Peyer's patch (tissue), 4 donors: ENCODE measurements at regions not wholly inside any gene's neighbourhood (a gene's known extent, or its start where the extent isn't known, plus 50 kb on each side); places are given as distances from the start of the nearest gene placed in this dataset.

Source experiments
- POLR2A ChIP-seq, 2 donors: fragments of 450-650 bp; IDR thresholded peaks; one replicate each; pipeline ENCODE4 v1.5.1; 2017; ENCODE audit warnings: antibody characterized with exemption in 2 of 2, mild to moderate bottlenecking in 2 of 2, moderate library complexity in 2 of 2
- TF ChIP-seq, protein P1 (sequence below), 6 experiments: fragments of 450-650 bp in 4 of 6; fragments of 200-600 bp in 2 of 6; sonication (generic) in 1 of 6; IDR thresholded peaks; one replicate each; pipeline ENCODE4 v1.5.1; 2017 to 2019; ENCODE audit warnings: antibody characterized with exemption in 6 of 6, mild to moderate bottlenecking in 3 of 6, moderate library complexity in 1 of 6

DNA sequence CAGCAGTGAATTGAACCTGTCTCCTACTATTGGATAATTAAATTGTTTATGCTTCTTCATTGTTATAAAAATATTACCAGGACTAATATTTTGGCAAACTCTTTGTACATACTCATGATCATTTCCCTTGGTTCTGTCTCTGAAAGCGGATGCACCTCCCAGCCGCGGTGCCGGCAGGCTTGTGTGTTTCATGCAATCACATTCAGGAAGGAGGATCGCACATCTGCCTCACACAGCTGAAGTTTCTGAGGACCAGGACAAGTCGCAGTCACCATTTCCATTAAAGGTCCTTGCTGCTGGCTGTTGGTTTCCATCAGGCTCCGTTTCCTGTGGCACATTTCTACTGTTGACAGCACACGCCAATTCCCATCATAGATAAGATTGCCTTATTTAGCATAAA, 117.8 kb upstream of the SHH start:
- TF ChIP-seq, protein P1, sequence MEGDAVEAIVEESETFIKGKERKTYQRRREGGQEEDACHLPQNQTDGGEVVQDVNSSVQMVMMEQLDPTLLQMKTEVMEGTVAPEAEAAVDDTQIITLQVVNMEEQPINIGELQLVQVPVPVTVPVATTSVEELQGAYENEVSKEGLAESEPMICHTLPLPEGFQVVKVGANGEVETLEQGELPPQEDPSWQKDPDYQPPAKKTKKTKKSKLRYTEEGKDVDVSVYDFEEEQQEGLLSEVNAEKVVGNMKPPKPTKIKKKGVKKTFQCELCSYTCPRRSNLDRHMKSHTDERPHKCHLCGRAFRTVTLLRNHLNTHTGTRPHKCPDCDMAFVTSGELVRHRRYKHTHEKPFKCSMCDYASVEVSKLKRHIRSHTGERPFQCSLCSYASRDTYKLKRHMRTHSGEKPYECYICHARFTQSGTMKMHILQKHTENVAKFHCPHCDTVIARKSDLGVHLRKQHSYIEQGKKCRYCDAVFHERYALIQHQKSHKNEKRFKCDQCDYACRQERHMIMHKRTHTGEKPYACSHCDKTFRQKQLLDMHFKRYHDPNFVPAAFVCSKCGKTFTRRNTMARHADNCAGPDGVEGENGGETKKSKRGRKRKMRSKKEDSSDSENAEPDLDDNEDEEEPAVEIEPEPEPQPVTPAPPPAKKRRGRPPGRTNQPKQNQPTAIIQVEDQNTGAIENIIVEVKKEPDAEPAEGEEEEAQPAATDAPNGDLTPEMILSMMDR (IDR thresholded peaks at IDR 0.05): no peak
- TF ChIP-seq POLR2A (IDR thresholded peaks at IDR 0.05): no peak
